ENCODE measurements at regions not wholly inside any gene's neighbourhood (a gene's known extent, or its start where the extent isn't known, plus 50 kb on each side); places are given as distances from the start of the nearest gene placed in this dataset.

DNA sequence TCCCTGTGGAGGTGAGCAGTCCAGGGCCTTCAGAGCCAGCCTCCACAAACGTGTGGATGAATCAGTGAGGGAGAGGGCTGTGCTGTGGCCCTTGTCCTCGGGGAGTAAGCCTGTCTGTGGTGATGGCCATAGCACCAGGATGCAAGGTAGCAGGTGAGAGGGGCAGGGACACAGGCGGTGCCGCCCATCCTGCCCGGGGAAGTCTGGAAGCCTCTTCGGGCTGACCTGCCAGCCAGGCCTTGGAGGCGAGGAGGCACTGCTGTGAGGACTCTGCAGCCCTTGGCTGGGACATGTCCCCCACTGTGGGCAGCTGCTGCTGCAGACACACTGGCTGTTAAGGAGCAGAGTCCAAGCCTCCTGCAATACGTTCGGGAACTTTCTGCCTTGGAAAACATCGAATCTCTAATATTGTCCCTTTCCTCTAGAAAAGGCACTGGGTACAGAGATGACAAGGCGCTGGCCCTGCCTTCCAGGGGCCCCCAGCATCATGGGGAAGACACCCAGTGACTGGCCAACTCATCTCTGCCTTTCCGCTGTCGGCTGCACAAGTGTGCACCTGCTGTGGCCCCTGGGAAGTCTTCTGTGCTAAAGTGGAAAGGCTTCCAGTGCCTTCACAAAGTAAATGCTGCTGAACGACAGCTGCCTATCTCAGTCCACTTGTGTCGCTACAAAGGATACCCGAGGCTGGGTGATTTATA, 101.4 kb downstream of the ADRA2C start:
- Histone ChIP-seq H3K4me3 (no peak overlapping the region), H3K27me3 (replicated peaks in 1 of 2; ENCODE audit: control insufficient read depth in 2 of 2, insufficient read depth in 2 of 2, low read length in 1 of 2) (peaks cover 0 to 4% of the 10 kb centered on the region in 2 experiments; a peak in 2 of 4 replicates), H3K4me2 (ENCODE audit: control insufficient read depth, insufficient read depth) (no peak overlapping the region), H3K9ac (ENCODE audit: control insufficient read depth, insufficient read depth, low read length) (no peak overlapping the region), H4K20me1 (ENCODE audit: control insufficient read depth, insufficient read depth) (no peaks in the 10 kb centered on the region), H3K4me1 (ENCODE audit: control insufficient read depth, insufficient read depth, low read length) (no peaks in the 10 kb centered on the region), H3K27ac (ENCODE audit: control insufficient read depth, insufficient read depth) (no peak overlapping the region), H2AFZ (ENCODE audit: control insufficient read depth, low read depth, low read length) (no peak overlapping the region), H3K36me3 (ENCODE audit: control insufficient read depth in 2 of 2, insufficient read depth in 2 of 2, low read length in 1 of 2) (no peaks in the 10 kb centered on the region), H3K79me2 (ENCODE audit: control insufficient read depth, insufficient read depth, low read length) (no peaks in the 10 kb centered on the region), H3K9me3 (replicated peaks; ENCODE audit: control insufficient read depth, insufficient read depth, low read length) (no peaks in the 10 kb centered on the region)
- FAIRE-seq (no peak), ATAC-seq (no peak), DNase-seq (ENCODE audit: low read depth, low spot score) (no peak)
- intact Hi-C loops (cut with micrococcal nuclease; ENCODE audit: unreplicated experiment) (no loop called here), in situ Hi-C loops (cut with MboI) (no loop called here)
- no peak for TF ChIP-seq ESRRA (IDR thresholded peaks at IDR 0.05; ENCODE audit: low read length)
- TF ChIP-seq SMAD1 (IDR thresholded peaks at IDR 0.05; ENCODE audit: low read depth, partially characterized antibody): no peak
- TF ChIP-seq POLR2AphosphoS5 (IDR thresholded peaks at IDR 0.05; ENCODE audit: low read length): no peak
- TF ChIP-seq FOXM1 (IDR thresholded peaks at IDR 0.05; ENCODE audit: low read depth, low read length): no peak
- TF ChIP-seq, protein P1, sequence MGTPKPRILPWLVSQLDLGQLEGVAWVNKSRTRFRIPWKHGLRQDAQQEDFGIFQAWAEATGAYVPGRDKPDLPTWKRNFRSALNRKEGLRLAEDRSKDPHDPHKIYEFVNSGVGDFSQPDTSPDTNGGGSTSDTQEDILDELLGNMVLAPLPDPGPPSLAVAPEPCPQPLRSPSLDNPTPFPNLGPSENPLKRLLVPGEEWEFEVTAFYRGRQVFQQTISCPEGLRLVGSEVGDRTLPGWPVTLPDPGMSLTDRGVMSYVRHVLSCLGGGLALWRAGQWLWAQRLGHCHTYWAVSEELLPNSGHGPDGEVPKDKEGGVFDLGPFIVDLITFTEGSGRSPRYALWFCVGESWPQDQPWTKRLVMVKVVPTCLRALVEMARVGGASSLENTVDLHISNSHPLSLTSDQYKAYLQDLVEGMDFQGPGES (IDR thresholded peaks at IDR 0.05): no peak
- TF ChIP-seq GABPA (IDR thresholded peaks at IDR 0.05; ENCODE audit: low read depth): no peak
- TF ChIP-seq SMARCA5 (IDR thresholded peaks at IDR 0.05): no peak
- TF ChIP-seq, protein P2, sequence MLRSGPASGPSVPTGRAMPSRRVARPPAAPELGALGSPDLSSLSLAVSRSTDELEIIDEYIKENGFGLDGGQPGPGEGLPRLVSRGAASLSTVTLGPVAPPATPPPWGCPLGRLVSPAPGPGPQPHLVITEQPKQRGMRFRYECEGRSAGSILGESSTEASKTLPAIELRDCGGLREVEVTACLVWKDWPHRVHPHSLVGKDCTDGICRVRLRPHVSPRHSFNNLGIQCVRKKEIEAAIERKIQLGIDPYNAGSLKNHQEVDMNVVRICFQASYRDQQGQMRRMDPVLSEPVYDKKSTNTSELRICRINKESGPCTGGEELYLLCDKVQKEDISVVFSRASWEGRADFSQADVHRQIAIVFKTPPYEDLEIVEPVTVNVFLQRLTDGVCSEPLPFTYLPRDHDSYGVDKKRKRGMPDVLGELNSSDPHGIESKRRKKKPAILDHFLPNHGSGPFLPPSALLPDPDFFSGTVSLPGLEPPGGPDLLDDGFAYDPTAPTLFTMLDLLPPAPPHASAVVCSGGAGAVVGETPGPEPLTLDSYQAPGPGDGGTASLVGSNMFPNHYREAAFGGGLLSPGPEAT (IDR thresholded peaks at IDR 0.05; ENCODE audit: low read depth): no peak
- no peak for TF ChIP-seq RAD21 (IDR thresholded peaks at IDR 0.05; ENCODE audit: insufficient read depth, low read depth, low read length)
- TF ChIP-seq, protein P3, sequence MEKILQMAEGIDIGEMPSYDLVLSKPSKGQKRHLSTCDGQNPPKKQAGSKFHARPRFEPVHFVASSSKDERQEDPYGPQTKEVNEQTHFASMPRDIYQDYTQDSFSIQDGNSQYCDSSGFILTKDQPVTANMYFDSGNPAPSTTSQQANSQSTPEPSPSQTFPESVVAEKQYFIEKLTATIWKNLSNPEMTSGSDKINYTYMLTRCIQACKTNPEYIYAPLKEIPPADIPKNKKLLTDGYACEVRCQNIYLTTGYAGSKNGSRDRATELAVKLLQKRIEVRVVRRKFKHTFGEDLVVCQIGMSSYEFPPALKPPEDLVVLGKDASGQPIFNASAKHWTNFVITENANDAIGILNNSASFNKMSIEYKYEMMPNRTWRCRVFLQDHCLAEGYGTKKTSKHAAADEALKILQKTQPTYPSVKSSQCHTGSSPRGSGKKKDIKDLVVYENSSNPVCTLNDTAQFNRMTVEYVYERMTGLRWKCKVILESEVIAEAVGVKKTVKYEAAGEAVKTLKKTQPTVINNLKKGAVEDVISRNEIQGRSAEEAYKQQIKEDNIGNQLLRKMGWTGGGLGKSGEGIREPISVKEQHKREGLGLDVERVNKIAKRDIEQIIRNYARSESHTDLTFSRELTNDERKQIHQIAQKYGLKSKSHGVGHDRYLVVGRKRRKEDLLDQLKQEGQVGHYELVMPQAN (conservative IDR thresholded peaks at IDR 0.05): no peak
- no peak for TF ChIP-seq TBL1XR1 (IDR thresholded peaks at IDR 0.05; ENCODE audit: low read depth, low read length)
- 26% methylated on average over 15 of the region's 16 CpGs for WGBS (ENCODE audit: insufficient coverage, insufficient replicate concordance, low lambda C conversion rate, missing lambda C conversion rate)
- POLR2A ChIA-PET: no interaction called here
- RAD21 ChIA-PET (ENCODE audit: unreplicated experiment): no interaction called here
- CTCF ChIA-PET: no interaction called here
- SMC1A ChIA-PET (ENCODE audit: uncharacterized antibody, unreplicated experiment): no interaction called here
- no TSS peak for BruUV-seq (replicated peaks)

All from GM12878 (cell line).